K562 (cell line): ENCODE measurements at regions not wholly inside any gene's neighbourhood (a gene's known extent, or its start where the extent isn't known, plus 50 kb on each side); places are given as distances from the start of the nearest gene placed in this dataset.
A peak's percentile ranks its signal among the peaks of the same experiment; 100 is the strongest.

Experiments used
- ATAC-seq: fragments of 200-7000 bp; cut with Tn5 transposase; 3 replicates; pipeline ENCODE4 v1.9.1; 2020; ENCODE audit warnings: moderate library complexity
- BruUV-seq: library from RNA; stranded (reverse); fragments of 400-500 nt; replicated peaks from 2 replicates; lab custom pipeline; 2021; lab: Mats Ljungman, UMichigan
- CTCF ChIA-PET: fragments of 300-600 bp; formaldehyde crosslinking; extraction: SDS; loops from one replicate; lab custom pipeline; 2021; ENCODE audit warnings: low intra/inter-chr PET ratio; lab: Yijun Ruan, JAX
- POLR2A ChIA-PET: fragments of 300-600, 350-650 bp; sonication (Branson Sonifier 250); formaldehyde crosslinking; extraction: SDS; loops from one replicate; lab custom pipeline; 2021; ENCODE audit warnings: antibody characterized with exemption, inconsistent platforms; lab: Yijun Ruan, JAX
- DNase-seq, 4 experiments: peaks; one replicate each; pipeline versions ENCODE4 v3.0.0 to v3.0.0-alpha.2; 2011 to 2018; ENCODE audit warnings: low spot score in 3 of 4, mixed read lengths in 3 of 4; ENCODE audit errors: extremely low read depth in 1 of 4
- FAIRE-seq: peaks from 2 replicates; lab custom pipeline; 2011; peaks lifted over from hg19 to GRCh38; lab: Jason Lieb, UNC
- H2AFZ ChIP-seq: 2 replicates; pipeline ENCODE4 v1.6.0; 2011; ENCODE audit warnings: low read depth, low read length, control low read depth, inconsistent platforms
- H3K27ac ChIP-seq: fragments of 200-600 bp; 3 replicates; pipeline ENCODE4 v1.8.0; 2011; ENCODE audit warnings: low read depth, mild to moderate bottlenecking, control low read depth, inconsistent platforms, low read length, moderate library complexity, mixed read lengths; ENCODE audit errors: extremely low read depth
- H3K27me3 ChIP-seq, 2 experiments: fragments of 300-600 bp in 1 of 2; 2 replicates in 1 of 2; 3 replicates in 1 of 2; pipeline versions ENCODE4 v1.6.0 to v1.8.0; 2011; ENCODE audit warnings: inconsistent platforms in 2 of 2, low read length in 2 of 2, mild to moderate bottlenecking in 1 of 2, mixed read lengths in 1 of 2, moderate library complexity in 1 of 2; ENCODE audit not compliant: control insufficient read depth in 2 of 2, insufficient read depth in 2 of 2
- H3K36me3 ChIP-seq: fragments of 300-600 bp; 3 replicates; pipeline ENCODE4 v1.8.0; 2011; ENCODE audit warnings: mild to moderate bottlenecking, low read length, inconsistent platforms; ENCODE audit not compliant: control insufficient read depth, insufficient read depth
- H3K4me1 ChIP-seq, 2 experiments: fragments of 200-600 bp in 1 of 2; replicated peaks in 1 of 2; 2 replicates in 1 of 2; 3 replicates in 1 of 2; pipeline versions ENCODE4 v1.5.1 to v1.8.0; 2011; ENCODE audit warnings: inconsistent platforms in 2 of 2, low read length in 2 of 2, mild to moderate bottlenecking in 1 of 2, mixed read lengths in 1 of 2, moderate library complexity in 1 of 2; ENCODE audit not compliant: control insufficient read depth in 2 of 2, insufficient read depth in 2 of 2
- H3K4me2 ChIP-seq: 2 replicates; pipeline ENCODE4 v1.6.1; 2011; ENCODE audit warnings: low read length, control low read depth, inconsistent platforms, mixed read lengths; ENCODE audit not compliant: insufficient read depth
- H3K4me3 ChIP-seq: fragments of 200-600 bp; sonication (generic), shearing (Covaris generic); 2 replicates; pipeline ENCODE4 v1.5.1; 2016; ENCODE audit warnings: control low read depth, inconsistent platforms
- H3K79me2 ChIP-seq: fragments of 200-600 bp; 3 replicates; pipeline ENCODE4 v1.8.0; 2011; ENCODE audit warnings: low read length, inconsistent platforms; ENCODE audit not compliant: control insufficient read depth, insufficient read depth
- H3K9ac ChIP-seq, 2 experiments: 2 replicates each; pipeline versions ENCODE4 v1.6.0 to v1.6.1; 2011; ENCODE audit warnings: low read depth in 2 of 2, low read length in 2 of 2, control low read depth in 1 of 2, inconsistent platforms in 1 of 2, mild to moderate bottlenecking in 1 of 2, mixed read lengths in 1 of 2; ENCODE audit not compliant: insufficient read depth in 1 of 2
- H3K9me1 ChIP-seq: one replicate; pipeline ENCODE4 v1.6.0; 2011; ENCODE audit warnings: inconsistent platforms, mild to moderate bottlenecking, low read length, moderate library complexity; ENCODE audit not compliant: control insufficient read depth, insufficient read depth
- H3K9me3 ChIP-seq: replicated peaks from 2 replicates; pipeline ENCODE4 v1.5.1; 2011; ENCODE audit warnings: low read depth, low read length, inconsistent platforms; ENCODE audit not compliant: control insufficient read depth, insufficient read depth
- H4K20me1 ChIP-seq: replicated peaks from 2 replicates; pipeline ENCODE4 v1.6.1; 2011; ENCODE audit warnings: low read length, inconsistent platforms, mixed read lengths; ENCODE audit not compliant: control insufficient read depth, insufficient read depth
- MEF2D ChIP-seq: conservative IDR thresholded peaks from 2 replicates; pipeline ENCODE4 v1.6.1; 2016; ENCODE audit warnings: low read depth, missing genetic modification characterization, missing compliant biosample characterization
- MTA2 ChIP-seq: fragments of 450-650 bp; IDR thresholded peaks from 2 replicates; pipeline ENCODE4 v1.6.1; 2016; ENCODE audit warnings: low read depth
- RAD21 ChIP-seq, 2 experiments: fragments of 250-450 bp in 1 of 2; fragments of 450-650 bp in 1 of 2; sonication (Bioruptor Pico) in 1 of 2; formaldehyde crosslinking in 1 of 2; IDR thresholded peaks in 1 of 2; conservative IDR thresholded peaks in 1 of 2; 2 replicates each; pipeline versions ENCODE4 v1.4.0 to v1.8.0; 2020 to 2022; ENCODE audit warnings: mild to moderate bottlenecking in 2 of 2, moderate library complexity in 1 of 2
- SMAD2 ChIP-seq: fragments of 150-350 bp; IDR thresholded peaks from 2 replicates; pipeline ENCODE4 v1.6.1; 2014; ENCODE audit warnings: low read depth, mild to moderate bottlenecking, low read length
- TEAD4 ChIP-seq, 2 experiments: sonication (generic) in 1 of 2; formaldehyde crosslinking in 1 of 2; IDR thresholded peaks; 2 replicates each; pipeline versions ENCODE4 v1.6.1 to v1.8.0; 2012 to 2022; ENCODE audit warnings: borderline replicate concordance in 1 of 2, inconsistent platforms in 1 of 2, low read length in 1 of 2, mild to moderate bottlenecking in 1 of 2, missing genetic modification reagents in 1 of 2
- ZNF165 ChIP-seq: fragments of 250-450 bp; sonication (Bioruptor Pico); IDR thresholded peaks from 2 replicates; pipeline ENCODE4 v1.4.0; 2020; ENCODE audit warnings: borderline replicate concordance
- WGBS: fragments of 100-300 bp; shearing (Covaris generic); methylation state at CpG from one replicate; pipeline ENCODE4 v1.1.6; 2016; ENCODE audit warnings: low coverage, mixed read lengths; ENCODE audit not compliant: insufficient coverage; ENCODE audit errors: missing lambda C conversion rate; 5-methylcytosine and 5-hydroxymethylcytosine counted together
- in situ Hi-C: fragments of 300-500 bp; cut with MboI; formaldehyde crosslinking; loops from 4 replicates; pipeline ENCODE4 v1.15.0; 2018; ENCODE audit warnings: inconsistent platforms, mixed read lengths
- intact Hi-C: fragments of 100-400 bp; cut with micrococcal nuclease; formaldehyde crosslinking; loops from 2 replicates; pipeline ENCODE4 v1.14.2; 2022
- TF ChIP-seq, protein P1 (sequence below), 2 experiments: fragments of 450-650 bp in 1 of 2; sonication (generic) in 1 of 2; formaldehyde crosslinking in 1 of 2; IDR thresholded peaks in 1 of 2; conservative IDR thresholded peaks in 1 of 2; 2 replicates each; pipeline versions ENCODE4 v1.6.1 to v1.8.1; 2016 to 2023; ENCODE audit warnings: mild to moderate bottlenecking in 2 of 2, moderate library complexity in 2 of 2, inconsistent platforms in 1 of 2, missing genetic modification reagents in 1 of 2
- TF ChIP-seq, protein P2 (sequence below), 2 experiments: fragments of 450-650 bp; formaldehyde crosslinking in 1 of 2; IDR thresholded peaks; 2 replicates each; pipeline versions ENCODE4 v1.4.0 to v1.6.1; 2014 to 2020; ENCODE audit warnings: mild to moderate bottlenecking in 2 of 2, borderline replicate concordance in 1 of 2, low read depth in 1 of 2
- TF ChIP-seq, protein P3 (sequence below): fragments of 450-650 bp; IDR thresholded peaks from 2 replicates; pipeline ENCODE4 v1.6.1; 2017; ENCODE audit warnings: antibody characterized with exemption

DNA sequence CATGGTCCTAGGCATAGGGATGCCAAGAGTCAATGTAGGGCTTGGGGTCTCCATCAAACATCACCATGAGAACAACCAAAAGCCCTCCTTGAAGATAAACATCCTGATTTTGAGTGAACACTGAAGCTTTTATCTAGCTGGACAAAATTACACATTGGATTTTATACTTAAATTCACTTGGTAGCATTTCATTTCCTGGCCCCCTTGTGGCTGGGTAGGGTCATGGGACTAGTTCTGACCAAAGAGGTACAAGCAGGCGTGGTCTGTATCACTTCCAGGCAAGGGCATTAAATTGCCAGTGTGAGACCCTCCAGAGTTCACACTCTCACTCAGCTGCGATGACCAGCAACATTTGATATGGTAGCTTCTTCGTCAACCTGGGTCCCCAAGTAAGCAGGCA is 320.3 kb downstream of the ACTL7B start (continued):
- TF ChIP-seq RAD21 (CRISPR knock-in tag; conservative IDR thresholded peaks at IDR 0.05 in 1 of 2, IDR thresholded peaks at IDR 0.05 in 1 of 2) = peak in 1 of 2 experiments; percentile 18; a peak in 1 of 4 replicates
- TF ChIP-seq MTA2 = no peak
- TF ChIP-seq, protein P1, sequence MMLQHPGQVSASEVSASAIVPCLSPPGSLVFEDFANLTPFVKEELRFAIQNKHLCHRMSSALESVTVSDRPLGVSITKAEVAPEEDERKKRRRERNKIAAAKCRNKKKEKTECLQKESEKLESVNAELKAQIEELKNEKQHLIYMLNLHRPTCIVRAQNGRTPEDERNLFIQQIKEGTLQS (IDR thresholded peaks at IDR 0.05) = no peak
- TF ChIP-seq, protein P1 (CRISPR knock-in tag; conservative IDR thresholded peaks at IDR 0.05) = no peak

DNA sequence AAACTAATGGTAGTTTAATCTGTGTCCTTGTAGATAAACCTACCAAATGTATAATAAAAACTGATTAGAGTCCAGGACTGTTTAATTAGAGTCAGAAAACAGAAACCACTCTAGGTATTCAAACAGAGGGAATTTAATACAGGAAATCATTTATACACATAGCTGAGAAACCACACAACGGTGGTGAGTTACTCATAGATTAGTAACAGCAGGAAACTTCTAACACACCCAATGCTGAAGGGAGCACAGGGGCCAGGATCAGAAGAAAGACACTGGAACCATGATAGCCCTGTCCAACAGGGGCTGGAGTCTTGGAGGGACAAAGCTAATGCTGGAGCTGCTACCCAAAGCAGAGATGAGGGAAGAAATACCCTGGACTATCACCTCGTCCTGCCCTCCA is 321.0 kb downstream of the ACTL7B start:
- BruUV-seq = no TSS peak
- Histone ChIP-seq H3K4me3 (no peak overlapping the region), H3K4me1 (no peaks in the 10 kb centered on the region), H3K27ac (no peak overlapping the region), H3K36me3 (no peaks in the 10 kb centered on the region), H2AFZ (no peak overlapping the region), H3K9me1 (no peaks in the 10 kb centered on the region), H3K27me3 (peaks cover 0 to 8% of the 10 kb centered on the region in 2 experiments; a peak in 1 of 5 replicates), H3K9me3 (no peaks in the 10 kb centered on the region), H3K79me2 (no peaks in the 10 kb centered on the region), H3K4me2 (no peak overlapping the region), H3K9ac (no peak overlapping the region), H4K20me1 (no peaks in the 10 kb centered on the region)
- FAIRE-seq (no peak), DNase-seq (no peak), ATAC-seq (no peak)
- intact Hi-C loops = no loop called here
- CTCF ChIA-PET = no interaction called here
- in situ Hi-C loops = no loop called here
- 0% methylated on average over 2 of the region's 2 CpGs for WGBS
- POLR2A ChIA-PET = no interaction called here
- TF ChIP-seq TEAD4 (IDR thresholded peaks at IDR 0.05; ENCODE audit: low read length) (no peak), TEAD4 (CRISPR knock-in tag; IDR thresholded peaks at IDR 0.05; ENCODE audit: borderline replicate concordance) (no peak), SMAD2 (no peak), MEF2D (no peak), ZNF165 (CRISPR knock-in tag) (no peak)
- TF ChIP-seq, protein P2, sequence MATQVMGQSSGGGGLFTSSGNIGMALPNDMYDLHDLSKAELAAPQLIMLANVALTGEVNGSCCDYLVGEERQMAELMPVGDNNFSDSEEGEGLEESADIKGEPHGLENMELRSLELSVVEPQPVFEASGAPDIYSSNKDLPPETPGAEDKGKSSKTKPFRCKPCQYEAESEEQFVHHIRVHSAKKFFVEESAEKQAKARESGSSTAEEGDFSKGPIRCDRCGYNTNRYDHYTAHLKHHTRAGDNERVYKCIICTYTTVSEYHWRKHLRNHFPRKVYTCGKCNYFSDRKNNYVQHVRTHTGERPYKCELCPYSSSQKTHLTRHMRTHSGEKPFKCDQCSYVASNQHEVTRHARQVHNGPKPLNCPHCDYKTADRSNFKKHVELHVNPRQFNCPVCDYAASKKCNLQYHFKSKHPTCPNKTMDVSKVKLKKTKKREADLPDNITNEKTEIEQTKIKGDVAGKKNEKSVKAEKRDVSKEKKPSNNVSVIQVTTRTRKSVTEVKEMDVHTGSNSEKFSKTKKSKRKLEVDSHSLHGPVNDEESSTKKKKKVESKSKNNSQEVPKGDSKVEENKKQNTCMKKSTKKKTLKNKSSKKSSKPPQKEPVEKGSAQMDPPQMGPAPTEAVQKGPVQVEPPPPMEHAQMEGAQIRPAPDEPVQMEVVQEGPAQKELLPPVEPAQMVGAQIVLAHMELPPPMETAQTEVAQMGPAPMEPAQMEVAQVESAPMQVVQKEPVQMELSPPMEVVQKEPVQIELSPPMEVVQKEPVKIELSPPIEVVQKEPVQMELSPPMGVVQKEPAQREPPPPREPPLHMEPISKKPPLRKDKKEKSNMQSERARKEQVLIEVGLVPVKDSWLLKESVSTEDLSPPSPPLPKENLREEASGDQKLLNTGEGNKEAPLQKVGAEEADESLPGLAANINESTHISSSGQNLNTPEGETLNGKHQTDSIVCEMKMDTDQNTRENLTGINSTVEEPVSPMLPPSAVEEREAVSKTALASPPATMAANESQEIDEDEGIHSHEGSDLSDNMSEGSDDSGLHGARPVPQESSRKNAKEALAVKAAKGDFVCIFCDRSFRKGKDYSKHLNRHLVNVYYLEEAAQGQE (IDR thresholded peaks at IDR 0.05; ENCODE audit: borderline replicate concordance) = no peak
- TF ChIP-seq, protein P2 (CRISPR knock-in tag; IDR thresholded peaks at IDR 0.05; ENCODE audit: low read depth) = no peak
- TF ChIP-seq, protein P3, sequence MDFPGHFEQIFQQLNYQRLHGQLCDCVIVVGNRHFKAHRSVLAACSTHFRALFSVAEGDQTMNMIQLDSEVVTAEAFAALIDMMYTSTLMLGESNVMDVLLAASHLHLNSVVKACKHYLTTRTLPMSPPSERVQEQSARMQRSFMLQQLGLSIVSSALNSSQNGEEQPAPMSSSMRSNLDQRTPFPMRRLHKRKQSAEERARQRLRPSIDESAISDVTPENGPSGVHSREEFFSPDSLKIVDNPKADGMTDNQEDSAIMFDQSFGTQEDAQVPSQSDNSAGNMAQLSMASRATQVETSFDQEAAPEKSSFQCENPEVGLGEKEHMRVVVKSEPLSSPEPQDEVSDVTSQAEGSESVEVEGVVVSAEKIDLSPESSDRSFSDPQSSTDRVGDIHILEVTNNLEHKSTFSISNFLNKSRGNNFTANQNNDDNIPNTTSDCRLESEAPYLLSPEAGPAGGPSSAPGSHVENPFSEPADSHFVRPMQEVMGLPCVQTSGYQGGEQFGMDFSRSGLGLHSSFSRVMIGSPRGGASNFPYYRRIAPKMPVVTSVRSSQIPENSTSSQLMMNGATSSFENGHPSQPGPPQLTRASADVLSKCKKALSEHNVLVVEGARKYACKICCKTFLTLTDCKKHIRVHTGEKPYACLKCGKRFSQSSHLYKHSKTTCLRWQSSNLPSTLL = no peak
